ENCODE measurements at regions not wholly inside any gene's neighbourhood (a gene's known extent, or its start where the extent isn't known, plus 50 kb on each side); places are given as distances from the start of the nearest gene placed in this dataset.

DNA sequence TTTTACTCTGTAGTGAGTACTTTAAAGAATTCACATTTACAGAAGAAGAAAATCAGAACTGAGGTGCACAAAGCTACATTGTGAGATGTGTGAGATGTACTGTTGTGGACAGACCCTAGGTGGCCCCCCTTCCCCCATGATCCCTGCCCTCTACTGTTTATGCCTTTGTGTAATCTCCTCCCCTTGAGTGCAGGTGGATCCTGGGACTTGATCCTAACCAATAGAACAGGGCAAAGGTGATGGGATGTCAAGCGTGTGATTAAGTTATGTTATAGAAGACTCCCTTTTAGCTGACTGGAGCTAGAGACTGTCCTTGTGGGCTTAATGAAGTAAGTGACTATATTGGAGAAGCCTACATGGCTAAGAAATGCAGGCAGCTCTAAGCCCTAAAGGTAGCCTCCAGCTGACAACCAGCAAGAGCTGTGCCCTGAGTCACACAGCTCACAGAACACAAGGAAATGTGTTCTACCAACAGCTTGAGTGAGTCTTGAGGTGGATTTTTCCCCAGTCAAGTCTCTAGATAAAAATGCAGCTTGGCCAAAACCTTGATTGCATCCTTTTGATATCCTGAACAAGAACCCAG lies 225.2 kb upstream of the LEF1 start:
- no peak for DNase-seq (ENCODE audit: low read depth)
- TF ChIP-seq, protein P1, sequence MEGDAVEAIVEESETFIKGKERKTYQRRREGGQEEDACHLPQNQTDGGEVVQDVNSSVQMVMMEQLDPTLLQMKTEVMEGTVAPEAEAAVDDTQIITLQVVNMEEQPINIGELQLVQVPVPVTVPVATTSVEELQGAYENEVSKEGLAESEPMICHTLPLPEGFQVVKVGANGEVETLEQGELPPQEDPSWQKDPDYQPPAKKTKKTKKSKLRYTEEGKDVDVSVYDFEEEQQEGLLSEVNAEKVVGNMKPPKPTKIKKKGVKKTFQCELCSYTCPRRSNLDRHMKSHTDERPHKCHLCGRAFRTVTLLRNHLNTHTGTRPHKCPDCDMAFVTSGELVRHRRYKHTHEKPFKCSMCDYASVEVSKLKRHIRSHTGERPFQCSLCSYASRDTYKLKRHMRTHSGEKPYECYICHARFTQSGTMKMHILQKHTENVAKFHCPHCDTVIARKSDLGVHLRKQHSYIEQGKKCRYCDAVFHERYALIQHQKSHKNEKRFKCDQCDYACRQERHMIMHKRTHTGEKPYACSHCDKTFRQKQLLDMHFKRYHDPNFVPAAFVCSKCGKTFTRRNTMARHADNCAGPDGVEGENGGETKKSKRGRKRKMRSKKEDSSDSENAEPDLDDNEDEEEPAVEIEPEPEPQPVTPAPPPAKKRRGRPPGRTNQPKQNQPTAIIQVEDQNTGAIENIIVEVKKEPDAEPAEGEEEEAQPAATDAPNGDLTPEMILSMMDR (IDR thresholded peaks at IDR 0.05; ENCODE audit: low read length, missing control alignments) = no peak
- H3K4me3 ChIP-seq (replicated peaks; ENCODE audit: low read depth, low read length) = no peak overlapping the region

DNA sequence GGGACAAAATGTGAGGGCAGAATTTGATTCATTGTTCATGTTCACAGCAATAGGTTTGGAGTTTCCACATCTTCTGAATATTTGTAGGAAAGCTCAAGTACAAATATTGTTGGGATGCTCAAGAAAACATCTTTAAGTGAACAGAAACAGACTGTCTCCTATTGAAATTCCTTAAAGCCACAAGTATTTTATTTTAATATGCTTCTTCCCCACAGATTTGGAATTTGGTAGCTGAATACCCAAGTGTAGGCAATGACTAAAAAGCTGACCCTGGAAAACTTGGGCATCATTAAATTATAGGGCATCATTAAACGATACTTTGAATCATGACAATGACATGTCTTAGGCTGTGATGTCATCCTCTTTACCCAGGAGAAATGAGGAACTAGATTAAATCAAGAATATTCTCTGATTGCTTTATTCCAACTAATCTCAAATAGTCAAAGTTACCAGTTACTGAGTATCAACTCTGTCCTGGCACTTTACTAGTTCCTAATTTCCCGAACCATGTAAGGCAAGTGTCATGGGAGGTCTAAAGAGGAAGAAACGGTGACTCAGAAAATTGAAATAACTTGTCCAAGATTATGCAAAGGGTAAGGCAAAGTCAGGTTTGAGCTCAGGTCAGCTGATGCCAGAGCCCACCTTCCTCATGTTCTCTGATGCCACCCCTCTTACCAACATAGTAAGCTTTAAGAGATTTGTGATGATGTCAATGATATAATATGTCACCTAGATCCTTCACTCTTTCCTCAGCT lies 223.1 kb upstream of the LEF1 start:
- TF ChIP-seq, protein P1 (IDR thresholded peaks at IDR 0.05; ENCODE audit: low read length, missing control alignments) = no peak
- H3K4me3 ChIP-seq (replicated peaks; ENCODE audit: low read depth, low read length) = no peak overlapping the region
- DNase-seq (ENCODE audit: low read depth) = no peak

DNA sequence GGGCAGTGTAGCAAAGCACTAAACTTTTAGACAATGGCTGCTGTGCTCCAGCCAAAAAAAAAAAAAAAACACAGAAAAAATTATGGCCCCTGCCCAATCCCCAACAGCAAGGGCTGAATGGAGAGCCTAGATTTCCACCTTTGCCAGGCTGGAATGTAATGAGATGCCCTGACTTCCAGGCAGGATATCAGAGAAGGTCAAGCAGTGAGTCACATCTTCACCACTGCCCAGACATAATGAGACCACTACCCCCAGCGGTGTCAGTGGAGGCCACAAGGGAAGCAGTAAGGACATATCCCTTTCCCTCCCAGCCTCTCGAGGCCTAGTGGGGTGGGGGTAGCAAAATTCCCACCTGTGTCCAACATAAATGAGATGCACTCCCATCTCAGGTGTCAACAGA lies 216.3 kb upstream of the LEF1 start:
- DNase-seq (ENCODE audit: low read depth) = no peak
- H3K4me3 ChIP-seq (replicated peaks; ENCODE audit: low read depth, low read length) = no peak overlapping the region
- TF ChIP-seq, protein P1 (IDR thresholded peaks at IDR 0.05; ENCODE audit: low read length, missing control alignments) = no peak

DNA sequence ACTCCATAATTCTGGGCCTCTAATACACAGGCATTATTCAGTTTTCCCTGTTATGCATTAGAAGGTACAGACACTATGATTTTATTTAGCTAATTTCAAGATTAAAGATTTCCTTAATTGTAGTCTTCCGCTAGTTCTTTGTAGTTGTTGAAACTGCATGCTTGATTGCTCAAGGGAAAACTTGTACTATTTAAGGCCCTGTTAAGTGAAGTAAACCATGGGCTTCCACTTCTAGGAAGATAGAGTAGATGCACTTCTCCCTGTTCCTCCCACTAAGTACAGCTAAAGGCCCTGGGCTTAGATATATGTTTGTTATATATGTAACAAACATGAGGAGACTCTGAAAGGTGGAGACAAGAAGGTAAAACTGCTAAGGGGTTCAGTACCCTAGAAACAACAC lies 215.8 kb upstream of the LEF1 start:
- TF ChIP-seq, protein P1 (IDR thresholded peaks at IDR 0.05; ENCODE audit: low read length, missing control alignments) = no peak
- no peak for DNase-seq (ENCODE audit: low read depth)
- no peak overlapping the region for H3K4me3 ChIP-seq (replicated peaks; ENCODE audit: low read depth, low read length)

DNA sequence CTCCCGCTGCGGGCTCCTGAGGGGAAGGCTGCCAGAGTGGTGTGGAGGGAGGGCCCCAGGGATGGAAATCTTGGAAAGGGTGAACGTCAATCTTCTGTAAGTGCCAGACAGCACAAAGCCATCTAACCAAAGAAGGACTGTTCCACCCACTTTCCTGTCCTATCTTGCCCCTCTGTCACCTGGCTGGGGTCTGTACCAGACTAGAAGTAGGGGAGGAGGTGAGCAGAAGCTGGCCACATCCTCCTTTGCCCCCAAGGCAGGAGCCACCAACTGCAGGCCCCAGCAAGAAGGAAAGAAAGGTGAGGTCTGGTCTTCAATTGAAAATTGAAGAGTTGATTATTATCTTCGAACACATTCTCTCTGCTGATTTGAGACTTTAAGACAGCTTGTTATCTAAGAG lies 214.4 kb upstream of the LEF1 start:
- no peak overlapping the region for H3K4me3 ChIP-seq (replicated peaks; ENCODE audit: low read depth, low read length)
- no peak for DNase-seq (ENCODE audit: low read depth)
- TF ChIP-seq, protein P1 (IDR thresholded peaks at IDR 0.05; ENCODE audit: low read length, missing control alignments) = no peak

DNA sequence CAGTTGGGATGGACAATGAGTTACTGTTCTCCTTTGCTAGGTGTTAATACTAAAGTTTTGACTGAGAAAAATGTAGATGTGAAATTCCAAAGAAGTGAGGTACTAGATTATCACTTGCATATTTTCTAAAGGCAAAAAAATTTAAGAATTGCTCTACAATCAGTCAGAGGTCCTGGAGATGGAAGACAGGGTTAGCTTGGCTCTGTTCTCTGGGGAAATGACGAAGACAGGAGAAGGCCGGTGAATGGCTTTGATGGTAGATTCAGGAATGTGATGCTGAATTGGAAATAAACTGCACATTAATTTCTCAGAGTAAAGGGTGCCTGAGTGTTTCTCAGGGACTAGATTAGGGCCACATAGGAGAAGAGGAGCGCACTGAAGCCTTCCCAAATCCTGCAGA lies 214.0 kb upstream of the LEF1 start:
- no peak overlapping the region for H3K4me3 ChIP-seq (replicated peaks; ENCODE audit: low read depth, low read length)
- TF ChIP-seq, protein P1 (IDR thresholded peaks at IDR 0.05; ENCODE audit: low read length, missing control alignments) = no peak
- no peak for DNase-seq (ENCODE audit: low read depth)

DNA sequence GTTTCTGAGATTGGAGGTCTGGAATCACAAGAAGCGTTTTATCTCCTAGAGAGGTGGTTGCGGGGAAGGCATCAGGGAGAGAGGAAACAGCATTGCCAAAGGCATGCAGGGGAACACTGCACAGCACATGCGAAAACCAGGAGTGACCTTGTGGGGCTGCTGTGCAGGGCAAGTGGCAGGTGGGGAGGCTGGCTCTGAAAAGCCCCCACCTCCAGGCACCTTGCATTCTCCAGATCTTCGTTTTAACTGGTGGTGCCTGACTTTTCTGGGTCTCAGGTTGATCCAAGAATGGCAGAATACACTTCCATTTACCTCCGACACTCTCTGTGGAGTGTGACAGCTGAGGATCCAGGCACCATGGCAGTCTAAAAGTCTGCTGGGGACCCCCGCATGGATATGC lies 209.4 kb upstream of the LEF1 start:
- TF ChIP-seq, protein P1 (IDR thresholded peaks at IDR 0.05; ENCODE audit: low read length, missing control alignments) = no peak
- H3K4me3 ChIP-seq (replicated peaks; ENCODE audit: low read depth, low read length) = no peak overlapping the region
- DNase-seq (ENCODE audit: low read depth) = no peak
